ENCODE measurements at regions not wholly inside any gene's neighbourhood (a gene's known extent, or its start where the extent isn't known, plus 50 kb on each side); places are given as distances from the start of the nearest gene placed in this dataset.
A peak's percentile ranks its signal among the peaks of the same experiment; 100 is the strongest.
"Not testable (repeated sequence)": the region's sequence is repeated elsewhere in the genome, so short reads cannot be mapped to it uniquely, and the experiment has no call there.

GRCh38 chrX:40938423-40938822, 146.8 kb upstream of the USP9X start:
- H3K27me3 ChIP-seq (ENCODE audit: control insufficient read depth in 1 of 2, insufficient read depth in 2 of 2, low read length in 1 of 2): no peaks in the 10 kb centered on the region
- DNase-seq (no peak), ATAC-seq (ENCODE audit: low FRiP score) (no peak)
- no peaks in the 10 kb centered on the region for H3K4me1 ChIP-seq (ENCODE audit: control insufficient read depth in 1 of 2, insufficient read depth in 2 of 2, low read length in 2 of 2)
- intact Hi-C loops (cut with DNase I): no loop called here
- H3K27ac ChIP-seq (ENCODE audit: low read depth in 1 of 2, low read length in 2 of 2): no peak overlapping the region
- H3K9me3 ChIP-seq (ENCODE audit: control insufficient read depth, low read length): no peaks in the 10 kb centered on the region
- H3K36me3 ChIP-seq (ENCODE audit: control insufficient read depth in 1 of 2, insufficient read depth in 2 of 2, low read length in 1 of 2): no peaks in the 10 kb centered on the region
- H3K4me3 ChIP-seq (ENCODE audit: low read length in 2 of 2): no peak overlapping the region
- WGBS, 2 donors: 88 to 90% methylated on average over 5 of the region's 5 CpGs

DNA sequence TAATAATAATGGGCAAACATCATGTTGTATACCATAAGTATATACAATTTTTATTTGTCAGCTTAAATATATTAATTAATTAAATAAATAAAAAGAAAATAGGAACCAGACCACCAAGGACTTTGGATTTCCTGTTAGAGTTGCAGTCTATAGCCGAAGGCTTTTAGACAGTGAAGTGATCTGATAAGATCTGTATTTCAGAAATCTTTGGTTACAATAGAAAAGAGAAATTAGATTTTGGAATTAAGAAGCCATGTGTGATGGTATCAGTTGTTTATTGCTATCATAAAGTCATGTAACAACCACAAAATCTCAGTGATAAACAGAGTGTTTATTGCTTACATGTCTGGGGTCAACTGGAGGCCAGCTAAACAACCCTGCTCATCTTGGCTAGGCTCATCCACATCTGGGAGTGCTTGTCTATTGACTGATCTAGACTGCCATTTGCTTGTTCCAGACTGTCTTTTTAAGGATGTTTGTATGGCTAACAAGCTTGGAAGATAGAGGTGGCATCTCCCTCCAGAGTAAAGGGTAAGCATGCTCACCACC, 142.1 kb upstream of the USP9X start:
- Histone ChIP-seq H3K27ac (ENCODE audit: low read depth in 1 of 2, low read length in 2 of 2) (no peak overlapping the region), H3K36me3 (ENCODE audit: control insufficient read depth in 1 of 2, insufficient read depth in 2 of 2, low read length in 1 of 2) (no peaks in the 10 kb centered on the region), H3K4me3 (ENCODE audit: low read length in 2 of 2) (no peak overlapping the region), H3K4me1 (ENCODE audit: control insufficient read depth in 1 of 2, insufficient read depth in 2 of 2, low read length in 2 of 2) (peaks cover 0 to 2% of the 10 kb centered on the region in 2 donors), H3K27me3 (ENCODE audit: control insufficient read depth in 1 of 2, insufficient read depth in 2 of 2, low read length in 1 of 2) (no peaks in the 10 kb centered on the region), H3K9me3 (ENCODE audit: control insufficient read depth, low read length) (no peaks in the 10 kb centered on the region)
- 77 to 97% methylated on average over 1 of the region's 1 CpG for WGBS, 2 donors
- intact Hi-C loops (cut with DNase I): no loop called here
- no peak for DNase-seq
- no peak for ATAC-seq (ENCODE audit: low FRiP score)

GRCh38 chrX:40945361-40945713, 139.9 kb upstream of the USP9X start:
- WGBS, 2 donors: 1 to 40% methylated on average over 5 of the region's 5 CpGs
- no peak for ATAC-seq (ENCODE audit: low FRiP score)
- Histone ChIP-seq H3K27ac (ENCODE audit: low read depth in 1 of 2, low read length in 2 of 2) (no peak overlapping the region), H3K9me3 (ENCODE audit: control insufficient read depth, low read length) (no peaks in the 10 kb centered on the region), H3K36me3 (ENCODE audit: control insufficient read depth in 1 of 2, insufficient read depth in 2 of 2, low read length in 1 of 2) (no peaks in the 10 kb centered on the region), H3K27me3 (ENCODE audit: control insufficient read depth in 1 of 2, insufficient read depth in 2 of 2, low read length in 1 of 2) (no peaks in the 10 kb centered on the region), H3K4me1 (ENCODE audit: control insufficient read depth in 1 of 2, insufficient read depth in 2 of 2, low read length in 2 of 2) (peaks cover 0 to 2% of the 10 kb centered on the region in 2 donors), H3K4me3 (ENCODE audit: low read length in 2 of 2) (no peak overlapping the region)
- intact Hi-C loops (cut with DNase I): no loop called here
- no peak for DNase-seq

- intact Hi-C loops (cut with DNase I): no loop called here
These were observed 138.0 kb upstream of the USP9X start for GRCh38 chrX:40947276-40947675.

GRCh38 chrX:40949071-40949470, 136.2 kb upstream of the USP9X start:
- H3K4me3 ChIP-seq (ENCODE audit: low read length in 2 of 2): no peak overlapping the region
- DNase-seq (no peak), ATAC-seq (ENCODE audit: low FRiP score) (no peak)
- no peaks in the 10 kb centered on the region for H3K36me3 ChIP-seq (ENCODE audit: control insufficient read depth in 1 of 2, insufficient read depth in 2 of 2, low read length in 1 of 2)
- intact Hi-C loops (cut with DNase I): no loop called here
- H3K27ac ChIP-seq (ENCODE audit: low read depth in 1 of 2, low read length in 2 of 2): no peak overlapping the region
- H3K27me3 ChIP-seq (ENCODE audit: control insufficient read depth in 1 of 2, insufficient read depth in 2 of 2, low read length in 1 of 2): no peaks in the 10 kb centered on the region
- peaks cover 0 to 2% of the 10 kb centered on the region in 2 donors for H3K4me1 ChIP-seq (ENCODE audit: control insufficient read depth in 1 of 2, insufficient read depth in 2 of 2, low read length in 2 of 2)
- WGBS, 2 donors: 84% methylated on average over 7 of the region's 7 CpGs
- no peaks in the 10 kb centered on the region for H3K9me3 ChIP-seq (ENCODE audit: control insufficient read depth, low read length)

More at GRCh38 chrX:40947276-40947675, 138.0 kb upstream of the USP9X start:
- WGBS, 2 donors: 6 to 29% methylated on average over 3 of the region's 3 CpGs
- Histone ChIP-seq H3K27me3 (ENCODE audit: control insufficient read depth in 1 of 2, insufficient read depth in 2 of 2, low read length in 1 of 2) (no peaks in the 10 kb centered on the region), H3K4me3 (ENCODE audit: low read length in 2 of 2) (no peak overlapping the region), H3K27ac (ENCODE audit: low read depth in 1 of 2, low read length in 2 of 2) (peak overlapping the region in 1 of 2 donors; percentile 28), H3K4me1 (ENCODE audit: control insufficient read depth in 1 of 2, insufficient read depth in 2 of 2, low read length in 2 of 2) (peaks cover 0 to 2% of the 10 kb centered on the region in 2 donors), H3K36me3 (ENCODE audit: control insufficient read depth in 1 of 2, insufficient read depth in 2 of 2, low read length in 1 of 2) (no peaks in the 10 kb centered on the region), H3K9me3 (ENCODE audit: control insufficient read depth, low read length) (no peaks in the 10 kb centered on the region)
- DNase-seq (no peak), ATAC-seq (ENCODE audit: low FRiP score) (no peak)

GRCh38 chrX:40950546-40950945, 134.7 kb upstream of the USP9X start:
- Histone ChIP-seq H3K9me3 (ENCODE audit: control insufficient read depth, low read length) (no peaks in the 10 kb centered on the region), H3K4me3 (ENCODE audit: low read length in 2 of 2) (no peak overlapping the region), H3K27ac (ENCODE audit: low read depth in 1 of 2, low read length in 2 of 2) (no peak overlapping the region), H3K4me1 (ENCODE audit: control insufficient read depth in 1 of 2, insufficient read depth in 2 of 2, low read length in 2 of 2) (peaks cover 0 to 2% of the 10 kb centered on the region in 2 donors), H3K27me3 (ENCODE audit: control insufficient read depth in 1 of 2, insufficient read depth in 2 of 2, low read length in 1 of 2) (no peaks in the 10 kb centered on the region), H3K36me3 (ENCODE audit: control insufficient read depth in 1 of 2, insufficient read depth in 2 of 2, low read length in 1 of 2) (no peaks in the 10 kb centered on the region)
- intact Hi-C loops (cut with DNase I): no loop called here
- WGBS, 2 donors: 53 to 96% methylated on average over 1 of the region's 1 CpG
- DNase-seq (no peak), ATAC-seq (ENCODE audit: low FRiP score) (no peak)

GRCh38 chrX:40951407-40951806, 133.8 kb upstream of the USP9X start:
- DNase-seq; H3K27ac ChIP-seq (ENCODE audit: low read depth in 1 of 2, low read length in 2 of 2); H3K4me1 ChIP-seq (ENCODE audit: control insufficient read depth in 1 of 2, insufficient read depth in 2 of 2, low read length in 2 of 2); H3K27me3 ChIP-seq (ENCODE audit: control insufficient read depth in 1 of 2, insufficient read depth in 2 of 2, low read length in 1 of 2); H3K4me3 ChIP-seq (ENCODE audit: low read length in 2 of 2); intact Hi-C loops (cut with DNase I); ATAC-seq (ENCODE audit: low FRiP score); H3K9me3 ChIP-seq (ENCODE audit: control insufficient read depth, low read length); H3K36me3 ChIP-seq (ENCODE audit: control insufficient read depth in 1 of 2, insufficient read depth in 2 of 2, low read length in 1 of 2): not testable (repeated sequence)
- WGBS, 2 donors: 94 to 97% methylated on average over 3 of the region's 3 CpGs

- no peak overlapping the region for H3K4me3 ChIP-seq (ENCODE audit: low read length in 2 of 2)
- intact Hi-C loops (cut with DNase I): no loop called here
These were observed 132.4 kb upstream of the USP9X start for GRCh38 chrX:40952855-40953254.

DNA sequence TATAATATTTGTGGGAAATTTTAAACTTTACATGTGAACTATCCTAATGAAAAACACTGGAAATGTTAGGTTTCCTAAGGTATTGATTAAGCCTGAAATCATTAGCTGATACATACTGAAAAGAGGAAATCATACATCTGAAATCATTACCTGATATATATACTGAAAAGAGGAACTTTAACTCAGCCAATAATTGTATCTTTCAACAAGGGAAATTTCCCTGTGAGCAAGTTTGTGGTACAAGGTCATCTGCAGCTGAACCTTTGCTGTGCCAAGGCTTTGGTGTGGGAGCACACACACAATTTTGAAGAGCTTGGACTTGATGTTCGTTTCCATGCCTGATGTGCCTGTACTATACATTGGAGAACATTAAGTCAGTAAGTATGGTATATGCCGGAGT, 131.9 kb upstream of the USP9X start:
- Histone ChIP-seq H3K4me1 (ENCODE audit: control insufficient read depth in 1 of 2, insufficient read depth in 2 of 2, low read length in 2 of 2) (no peaks in the 10 kb centered on the region), H3K27ac (ENCODE audit: low read depth in 1 of 2, low read length in 2 of 2) (no peak overlapping the region), H3K27me3 (ENCODE audit: control insufficient read depth in 1 of 2, insufficient read depth in 2 of 2, low read length in 1 of 2) (no peaks in the 10 kb centered on the region), H3K4me3 (ENCODE audit: low read length in 2 of 2) (no peak overlapping the region), H3K36me3 (ENCODE audit: control insufficient read depth in 1 of 2, insufficient read depth in 2 of 2, low read length in 1 of 2) (no peaks in the 10 kb centered on the region), H3K9me3 (ENCODE audit: control insufficient read depth, low read length) (no peaks in the 10 kb centered on the region)
- WGBS, 2 donors: 85 to 87% methylated on average over 2 of the region's 2 CpGs
- DNase-seq (no peak), ATAC-seq (ENCODE audit: low FRiP score) (no peak)
- intact Hi-C loops (cut with DNase I): no loop called here

More at GRCh38 chrX:40952855-40953254, 132.4 kb upstream of the USP9X start:
- no peaks in the 10 kb centered on the region for H3K27me3 ChIP-seq (ENCODE audit: control insufficient read depth in 1 of 2, insufficient read depth in 2 of 2, low read length in 1 of 2)
- no peaks in the 10 kb centered on the region for H3K4me1 ChIP-seq (ENCODE audit: control insufficient read depth in 1 of 2, insufficient read depth in 2 of 2, low read length in 2 of 2)
- H3K9me3 ChIP-seq (ENCODE audit: control insufficient read depth, low read length): no peaks in the 10 kb centered on the region
- H3K36me3 ChIP-seq (ENCODE audit: control insufficient read depth in 1 of 2, insufficient read depth in 2 of 2, low read length in 1 of 2): no peaks in the 10 kb centered on the region
- ATAC-seq (ENCODE audit: low FRiP score) (no peak), DNase-seq (no peak)
- 14 to 36% methylated on average over 4 of the region's 4 CpGs for WGBS, 2 donors
- H3K27ac ChIP-seq (ENCODE audit: low read depth in 1 of 2, low read length in 2 of 2): no peak overlapping the region
